ENCODE measurements at regions not wholly inside any gene's neighbourhood (a gene's known extent, or its start where the extent isn't known, plus 50 kb on each side); places are given as distances from the start of the nearest gene placed in this dataset.

- Histone ChIP-seq H3K9me3 (ENCODE audit: control insufficient read depth, low read length) (no peaks in the 10 kb centered on the region), H3K9ac (ENCODE audit: extremely low read depth, low read length, poor library complexity, severe bottlenecking) (no peak overlapping the region), H3K36me3 (ENCODE audit: control insufficient read depth, insufficient read depth, low read length) (no peaks in the 10 kb centered on the region), H3K4me1 (ENCODE audit: control insufficient read depth, insufficient read depth, low read length) (no peaks in the 10 kb centered on the region), H3K27me3 (ENCODE audit: control insufficient read depth, insufficient read depth, low read length, poor library complexity, severe bottlenecking) (no peaks in the 10 kb centered on the region), H3K4me3 (ENCODE audit: low read length) (no peak overlapping the region), H3K27ac (ENCODE audit: low read depth, low read length) (no peak overlapping the region)
- H3K27me3 Mint-ChIP-seq (ENCODE audit: insufficient read depth), result no peaks in the 10 kb centered on the region
- TF ChIP-seq CTCF (conservative IDR thresholded peaks at IDR 0.05), result peak; percentile 78
- no peaks in the 10 kb centered on the region for H3K36me3 Mint-ChIP-seq (ENCODE audit: low read depth)
- H3K4me3 Mint-ChIP-seq, result no peak overlapping the region
- H3K27ac Mint-ChIP-seq, result no peak overlapping the region
- no peaks in the 10 kb centered on the region for H3K9me3 Mint-ChIP-seq
- no peaks in the 10 kb centered on the region for H3K4me1 Mint-ChIP-seq
- peak; percentile 66 for DNase-seq
- 33% methylated on average over 3 of the region's 4 CpGs; no CpG with 5 or more reads in 1 of the 2 experiments for WGBS, 2 experiments (ENCODE audit: insufficient coverage in 1 of 2, insufficient read length in 1 of 2)
These were observed 202.3 kb upstream of the KLHL1 start for GRCh38 chr13:70310396-70311119.

- WGBS, 2 experiments (ENCODE audit: insufficient coverage in 1 of 2, insufficient read length in 1 of 2), result 93 to 98% methylated on average over 8 to 12 of the region's 12 CpGs
- H3K27ac ChIP-seq (ENCODE audit: low read depth, low read length), result no peak overlapping the region
- no peak overlapping the region for H3K9ac ChIP-seq (ENCODE audit: extremely low read depth, low read length, poor library complexity, severe bottlenecking)
- H3K36me3 Mint-ChIP-seq (ENCODE audit: low read depth), result no peaks in the 10 kb centered on the region
- no peaks in the 10 kb centered on the region for H3K27me3 ChIP-seq (ENCODE audit: control insufficient read depth, insufficient read depth, low read length, poor library complexity, severe bottlenecking)
- peaks cover 12% of the 10 kb centered on the region for H3K9me3 ChIP-seq (ENCODE audit: control insufficient read depth, low read length)
- no peak for DNase-seq
- no peak overlapping the region for H3K27ac Mint-ChIP-seq
- no peak overlapping the region for H3K4me3 Mint-ChIP-seq
- no peak for TF ChIP-seq CTCF (conservative IDR thresholded peaks at IDR 0.05)
- H3K4me1 Mint-ChIP-seq, result peaks cover 5% of the 10 kb centered on the region
- no peaks in the 10 kb centered on the region for H3K27me3 Mint-ChIP-seq (ENCODE audit: insufficient read depth)
- no peaks in the 10 kb centered on the region for H3K4me1 ChIP-seq (ENCODE audit: control insufficient read depth, insufficient read depth, low read length)
- H3K36me3 ChIP-seq (ENCODE audit: control insufficient read depth, insufficient read depth, low read length), result no peaks in the 10 kb centered on the region
- no peak overlapping the region for H3K4me3 ChIP-seq (ENCODE audit: low read length)
- peaks cover 17% of the 10 kb centered on the region for H3K9me3 Mint-ChIP-seq
These were observed 189.0 kb upstream of the KLHL1 start for GRCh38 chr13:70297189-70297616.

GRCh38 chr13:70284371-70284770 is 176.1 kb upstream of the KLHL1 start:
- no peak overlapping the region for H3K4me3 Mint-ChIP-seq
- no peaks in the 10 kb centered on the region for H3K4me1 Mint-ChIP-seq
- Histone ChIP-seq H3K4me1 (ENCODE audit: control insufficient read depth, insufficient read depth, low read length) (no peaks in the 10 kb centered on the region), H3K9ac (ENCODE audit: extremely low read depth, low read length, poor library complexity, severe bottlenecking) (no peak overlapping the region), H3K27me3 (ENCODE audit: control insufficient read depth, insufficient read depth, low read length, poor library complexity, severe bottlenecking) (no peaks in the 10 kb centered on the region), H3K27ac (ENCODE audit: low read depth, low read length) (no peak overlapping the region), H3K36me3 (ENCODE audit: control insufficient read depth, insufficient read depth, low read length) (no peaks in the 10 kb centered on the region), H3K9me3 (ENCODE audit: control insufficient read depth, low read length) (no peaks in the 10 kb centered on the region), H3K4me3 (ENCODE audit: low read length) (no peak overlapping the region)
- H3K9me3 Mint-ChIP-seq, result no peaks in the 10 kb centered on the region
- no peak overlapping the region for H3K27ac Mint-ChIP-seq
- no peaks in the 10 kb centered on the region for H3K36me3 Mint-ChIP-seq (ENCODE audit: low read depth)
- no peak for TF ChIP-seq CTCF (conservative IDR thresholded peaks at IDR 0.05)
- no peak for DNase-seq
- H3K27me3 Mint-ChIP-seq (ENCODE audit: insufficient read depth), result no peaks in the 10 kb centered on the region
- 100% methylated on average over 1 of the region's 1 CpG; no CpG with 5 or more reads in 1 of the 2 experiments for WGBS, 2 experiments (ENCODE audit: insufficient coverage in 1 of 2, insufficient read length in 1 of 2)

All from endodermal cell (in vitro differentiated cells).